SU-DHL-6 (cell line): ENCODE measurements at regions not wholly inside any gene's neighbourhood (a gene's known extent, or its start where the extent isn't known, plus 50 kb on each side); places are given as distances from the start of the nearest gene placed in this dataset.

Source experiments
- CTCF ChIP-seq: fragments of 200-600 bp; sonication (generic); IDR thresholded peaks from one replicate; pipeline ENCODE4 v1.5.1; 2017; ENCODE audit warnings: antibody characterized with exemption, mild to moderate bottlenecking, low read length, moderate library complexity; ENCODE audit not compliant: insufficient read depth, poor library complexity, severe bottlenecking
- EZH2phosphoT487 ChIP-seq: fragments of 200-600 bp; sonication (generic), shearing (Covaris generic); conservative IDR thresholded peaks from 2 replicates; pipeline ENCODE4 v1.6.1; 2018; ENCODE audit warnings: mild to moderate bottlenecking, antibody characterized with exemption, low read length, moderate library complexity, mixed read lengths

DNA sequence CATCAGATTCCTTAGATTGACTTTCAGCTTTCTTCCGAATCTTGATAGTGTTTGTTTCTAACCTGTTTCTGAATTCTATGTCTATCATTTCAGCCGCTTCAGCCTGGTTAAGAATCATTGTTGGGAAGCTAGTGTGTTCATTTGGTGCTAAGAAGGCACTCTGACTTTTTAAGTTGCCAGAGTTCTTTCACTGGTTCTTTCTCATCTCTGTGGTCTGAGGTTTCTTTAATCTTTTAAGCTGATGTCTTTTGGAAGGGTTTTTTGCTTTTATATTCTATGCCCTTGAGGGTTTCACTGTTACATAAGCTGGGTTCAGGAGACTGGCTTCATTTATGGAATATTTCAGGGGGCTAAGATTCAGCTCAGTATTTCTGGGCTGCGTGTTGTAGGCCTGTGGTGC lies 104.5 kb upstream of the PRSS58 start:
- TF ChIP-seq CTCF = no peak
- TF ChIP-seq EZH2phosphoT487 = no peak
